Breast epithelium (tissue), 3 donors: ENCODE measurements at regions not wholly inside any gene's neighbourhood (a gene's known extent, or its start where the extent isn't known, plus 50 kb on each side); places are given as distances from the start of the nearest gene placed in this dataset.

Experiments
- CTCF ChIP-seq, 3 donors: fragments of 450-650 bp; IDR thresholded peaks; one replicate each; pipeline ENCODE4 v1.5.1; 2016 to 2017; ENCODE audit warnings: antibody characterized with exemption in 3 of 3, mild to moderate bottlenecking in 3 of 3, moderate library complexity in 3 of 3
- POLR2A ChIP-seq: fragments of 450-650 bp; IDR thresholded peaks from one replicate; pipeline ENCODE4 v1.6.1; 2016; ENCODE audit warnings: antibody characterized with exemption, mild to moderate bottlenecking, moderate library complexity

GRCh38 chr5:143695244-143695864, 116.6 kb upstream of the HMHB1 start:
- TF ChIP-seq CTCF (IDR thresholded peaks at IDR 0.05) = no peak
- TF ChIP-seq POLR2A = no peak
